NCI-H2227 (cell line): ENCODE measurements at regions not wholly inside any gene's neighbourhood (a gene's known extent, or its start where the extent isn't known, plus 50 kb on each side); places are given as distances from the start of the nearest gene placed in this dataset.
A peak's percentile ranks its signal among the peaks of the same experiment; 100 is the strongest.
"Not testable (repeated sequence)": the region's sequence is repeated elsewhere in the genome, so short reads cannot be mapped to it uniquely, and the experiment has no call there.

Experiments
- DNase-seq: peaks from one replicate; lab custom pipeline; 2025; ENCODE audit not compliant: unreplicated experiment; lab: John Stamatoyannopoulos, UW

DNA sequence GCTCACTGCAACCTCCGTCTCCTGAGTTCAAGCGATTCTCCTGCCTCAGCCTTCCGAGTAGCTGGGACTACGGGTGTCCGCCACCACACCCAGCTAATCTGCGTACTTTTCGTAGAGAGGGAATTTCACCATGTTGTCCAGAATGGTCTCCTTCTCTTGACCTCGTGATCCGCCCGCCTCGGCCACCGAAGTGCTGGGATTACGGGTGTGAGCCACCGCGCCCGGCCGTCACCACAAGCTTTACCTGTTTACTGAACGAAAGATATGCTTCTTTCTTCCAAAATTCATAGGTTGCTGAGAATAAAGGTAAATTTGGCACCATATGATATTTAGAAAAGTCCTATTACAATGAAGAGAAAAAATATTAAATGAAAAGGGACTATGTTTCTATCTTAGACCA is 333.5 kb upstream of the EPHA6 start:
- no peak for DNase-seq

DNA sequence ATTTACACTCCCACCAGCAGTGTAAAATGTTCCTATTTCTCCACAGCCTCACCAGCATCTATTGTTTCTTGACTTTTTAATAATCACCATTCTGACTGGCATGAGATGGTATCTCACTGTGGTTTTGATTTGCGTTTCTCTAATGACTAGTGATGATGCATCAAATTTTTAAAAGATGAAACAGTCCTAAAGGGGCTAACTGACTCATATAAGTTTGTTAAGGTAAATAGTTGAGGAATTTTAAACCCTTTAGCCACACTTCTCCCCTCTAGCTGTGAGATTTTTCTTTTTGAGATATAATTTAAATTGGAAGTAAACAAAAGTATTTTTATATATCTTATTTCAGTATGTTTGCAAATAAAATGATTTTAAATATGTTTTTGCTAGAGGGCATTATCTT is 331.2 kb upstream of the EPHA6 start:
- DNase-seq: not testable (repeated sequence)

DNA sequence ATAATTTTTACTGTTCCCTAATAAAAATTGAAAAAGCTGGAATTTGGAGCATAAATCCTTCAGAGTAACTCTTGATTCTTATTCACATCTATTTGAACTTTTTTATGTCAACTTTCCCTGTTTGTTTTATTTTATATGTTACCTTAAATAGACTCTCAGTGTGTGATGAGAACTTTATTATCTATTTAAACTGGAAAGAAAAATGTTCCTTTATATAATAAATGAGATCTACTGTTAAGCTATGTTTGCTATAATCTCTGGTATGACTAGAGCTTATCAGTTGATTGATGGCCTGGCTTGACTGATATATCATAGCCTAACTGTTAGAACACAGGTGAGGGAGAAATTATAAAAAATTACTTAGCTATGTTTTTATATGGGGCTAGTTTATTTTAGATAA is 330.6 kb upstream of the EPHA6 start:
- no peak for DNase-seq

DNA sequence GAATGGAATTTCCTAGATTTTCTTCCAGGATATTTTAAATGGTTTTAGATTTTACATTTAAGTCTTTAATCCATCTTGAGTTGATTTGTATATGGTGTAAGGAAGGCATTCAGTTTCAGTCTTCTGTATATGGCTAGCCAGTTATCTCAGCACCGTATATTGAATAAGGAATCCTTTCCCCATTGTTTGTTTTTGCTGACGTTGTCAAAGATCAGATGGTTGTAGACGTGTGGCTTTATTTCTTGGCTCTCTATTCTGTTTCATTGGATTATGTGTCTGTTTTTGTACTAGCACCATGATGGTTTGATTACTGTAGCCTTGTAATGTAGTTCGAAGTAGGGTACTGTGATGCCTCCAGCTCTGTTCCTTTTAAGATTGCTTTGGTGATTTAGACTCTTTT is 325.7 kb upstream of the EPHA6 start:
- DNase-seq: no peak

DNA sequence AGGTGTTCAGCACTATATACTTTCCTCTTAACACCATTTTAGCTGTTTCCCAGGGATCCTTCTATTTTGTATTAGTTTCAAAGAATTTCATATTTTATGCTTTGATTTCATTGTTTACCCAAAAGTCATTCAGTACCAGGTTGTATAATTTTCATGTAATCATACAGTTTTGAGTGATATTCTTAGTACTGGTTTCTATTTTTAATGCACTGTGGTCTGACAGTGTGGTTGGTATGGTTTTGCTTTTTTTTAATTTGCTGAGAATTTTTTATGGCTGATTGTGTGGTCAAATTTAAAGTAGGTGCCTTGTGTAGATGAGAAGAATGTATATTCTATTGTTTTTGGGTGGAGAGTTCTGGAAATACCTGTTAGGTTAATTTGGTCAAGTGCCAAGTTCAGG is 323.4 kb upstream of the EPHA6 start:
- DNase-seq: no peak

DNA sequence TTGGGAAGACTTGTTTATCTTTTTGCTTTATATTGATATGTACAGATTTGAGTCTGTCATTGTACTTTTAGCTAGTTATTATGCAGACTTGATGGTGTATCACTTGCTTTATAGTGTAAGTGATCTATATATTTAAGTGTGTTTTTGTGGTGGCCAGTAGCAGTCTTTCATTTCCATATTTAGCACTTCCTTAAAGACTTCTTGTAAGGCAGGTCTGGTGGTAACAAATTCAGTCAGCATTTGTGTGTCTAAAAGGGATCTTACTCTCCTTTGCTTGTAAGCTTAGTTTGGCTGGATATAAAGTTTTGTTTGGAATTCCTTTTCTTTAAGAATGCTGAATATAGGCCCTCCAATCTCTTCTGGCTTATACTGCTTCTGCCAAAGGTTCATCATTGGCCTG is 322.5 kb upstream of the EPHA6 start:
- DNase-seq: no peak

DNA sequence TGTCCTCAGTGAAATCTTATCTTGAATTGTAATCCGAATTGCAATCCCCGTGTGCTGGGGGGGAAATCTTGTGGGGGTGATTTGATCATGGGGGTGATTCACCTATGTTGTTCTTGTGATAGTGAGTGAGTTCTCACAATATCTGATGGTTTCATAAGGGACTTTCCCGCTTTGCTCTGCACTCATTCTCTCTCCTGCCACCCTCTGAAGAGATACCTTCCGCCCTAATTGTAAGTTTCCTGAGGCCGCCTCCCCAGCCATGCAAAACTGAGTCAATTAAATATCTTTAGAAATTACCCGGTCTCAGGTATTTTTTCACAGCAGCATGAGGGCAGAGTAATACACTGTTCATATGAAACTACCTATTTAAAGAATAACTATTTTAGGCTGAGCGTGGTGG is 304.1 kb upstream of the EPHA6 start:
- no peak for DNase-seq

DNA sequence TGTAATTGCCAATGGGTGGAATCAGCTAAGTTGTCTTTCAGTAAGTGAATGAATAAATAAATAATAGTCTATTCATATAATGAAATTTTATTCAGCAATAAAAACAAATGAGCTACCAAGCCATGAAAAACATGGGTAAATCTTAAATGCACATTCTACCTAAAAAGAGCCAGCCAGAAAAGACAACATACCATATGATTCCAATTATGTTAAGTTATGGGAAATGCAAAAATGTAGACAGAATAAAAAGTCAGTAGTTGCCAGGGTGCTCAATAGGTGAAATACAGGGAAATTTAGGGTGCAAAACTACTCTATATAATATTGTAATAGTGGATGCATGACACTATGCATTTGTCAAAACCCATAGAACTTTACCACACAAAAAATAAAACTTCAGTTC is 277.2 kb upstream of the EPHA6 start:
- DNase-seq: no peak

DNA sequence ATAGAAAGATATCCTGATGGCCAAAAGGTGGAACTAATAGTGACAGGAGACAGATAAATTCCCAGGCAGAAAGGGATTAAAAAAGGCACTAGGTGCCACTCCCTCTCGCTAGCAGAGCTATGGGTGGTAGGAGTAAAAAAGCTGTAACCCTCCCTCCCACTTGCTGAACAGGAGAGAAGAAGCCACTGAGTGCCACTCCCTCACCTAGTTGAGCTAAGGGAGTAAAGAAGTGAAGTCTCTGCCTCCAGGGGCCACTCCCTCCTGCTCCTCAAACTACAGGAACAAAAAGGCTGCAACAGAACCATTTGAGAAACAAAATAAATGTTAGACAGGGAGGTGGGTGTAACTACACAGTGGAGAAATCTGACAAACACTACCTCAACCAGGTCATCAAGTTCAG is 276.2 kb upstream of the EPHA6 start:
- no peak for DNase-seq

DNA sequence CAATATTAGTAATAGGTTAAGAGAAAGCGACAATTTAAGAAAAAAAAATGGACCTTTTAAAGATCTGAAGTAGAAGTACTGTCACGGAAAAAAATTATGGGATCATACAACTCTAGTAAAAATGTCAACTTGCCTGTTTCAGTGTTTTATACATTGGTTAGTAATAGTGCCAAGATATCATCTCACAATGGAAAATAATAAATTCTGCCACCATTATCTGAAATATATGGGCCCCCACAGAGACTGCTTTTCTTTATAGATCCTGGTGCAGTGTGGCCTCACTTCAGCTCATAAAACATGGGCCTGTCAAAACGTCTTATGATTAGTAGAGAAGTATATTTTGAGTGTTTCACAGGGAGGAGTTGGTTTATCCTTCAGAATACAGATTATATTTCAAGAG is 266.3 kb upstream of the EPHA6 start:
- no peak for DNase-seq

DNA sequence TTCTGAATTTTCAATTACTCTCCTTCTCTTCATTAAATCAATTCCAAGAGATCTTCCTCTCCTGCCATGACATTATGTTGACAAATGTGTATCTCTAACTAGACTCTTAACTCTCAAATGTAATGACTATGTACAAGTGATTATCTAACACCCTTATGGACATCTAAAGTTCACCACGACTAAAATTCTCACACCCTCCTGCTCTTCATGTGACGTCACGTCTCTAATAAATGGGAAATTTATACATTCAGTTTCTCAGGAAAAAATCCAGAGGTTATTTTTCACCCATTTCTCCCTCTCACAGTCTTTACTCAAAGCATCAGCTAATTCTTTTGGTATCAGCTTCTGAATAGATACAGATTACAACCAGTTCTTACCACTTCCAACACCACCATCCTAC is 237.5 kb upstream of the EPHA6 start:
- no peak for DNase-seq

DNA sequence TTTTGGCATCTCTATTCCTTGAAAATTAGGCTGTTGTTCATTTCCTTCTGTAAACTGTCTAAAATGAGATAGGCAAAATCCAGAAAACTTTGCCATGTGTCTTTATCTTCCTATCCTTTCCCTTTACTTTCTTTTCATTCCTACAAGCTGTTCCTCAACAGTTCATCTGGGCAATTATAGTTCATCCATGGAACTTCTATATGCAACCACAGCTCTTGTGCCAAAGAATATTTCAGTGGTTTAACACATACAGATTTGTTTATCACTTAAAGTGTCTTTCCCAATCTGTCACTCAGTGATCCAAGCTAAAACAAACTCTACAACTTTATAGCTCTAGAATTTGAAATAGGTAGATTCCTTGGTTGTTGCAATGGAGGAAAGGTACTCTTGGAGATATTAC is 230.3 kb upstream of the EPHA6 start:
- no peak for DNase-seq

DNA sequence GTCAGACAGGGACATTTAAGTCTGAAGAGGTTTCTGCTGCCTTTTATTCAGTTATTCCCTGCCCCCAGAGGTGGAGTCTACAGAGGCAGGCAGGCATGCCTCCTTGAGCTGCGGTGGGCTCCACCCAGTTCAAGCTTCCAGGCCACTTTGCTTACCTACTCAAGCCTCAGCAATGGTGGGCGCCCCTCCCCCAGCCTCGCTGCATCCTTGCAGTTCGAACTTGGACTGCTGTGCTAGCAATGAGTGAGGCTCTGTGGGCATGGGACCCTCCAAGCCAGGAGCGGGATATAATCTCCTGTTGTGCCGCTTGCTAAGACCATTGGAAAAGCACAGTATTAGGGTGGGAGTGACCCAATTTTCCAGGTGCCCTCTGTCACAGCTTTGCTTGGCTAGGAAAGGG is 207.5 kb upstream of the EPHA6 start:
- DNase-seq: not testable (repeated sequence)

DNA sequence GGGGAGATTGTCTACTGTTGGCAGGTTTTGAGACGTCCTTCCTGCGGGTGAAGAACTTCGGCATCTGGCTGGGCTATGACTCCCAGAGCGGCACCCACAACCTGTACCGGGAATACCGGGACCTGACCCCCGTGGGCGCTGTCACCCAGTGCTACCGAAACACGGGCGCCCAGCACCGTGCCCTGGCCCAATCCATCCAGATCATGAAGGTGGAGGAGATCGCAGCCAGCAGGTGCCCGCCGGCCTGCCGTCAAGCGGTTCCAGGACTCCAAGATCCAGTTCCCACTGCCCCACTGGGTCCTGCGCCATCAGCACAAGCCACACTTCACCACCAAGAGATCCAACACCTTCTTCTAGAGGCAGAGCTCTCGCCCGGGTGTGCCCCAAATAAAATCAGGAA is 194.9 kb upstream of the EPHA6 start:
- no peak for DNase-seq

DNA sequence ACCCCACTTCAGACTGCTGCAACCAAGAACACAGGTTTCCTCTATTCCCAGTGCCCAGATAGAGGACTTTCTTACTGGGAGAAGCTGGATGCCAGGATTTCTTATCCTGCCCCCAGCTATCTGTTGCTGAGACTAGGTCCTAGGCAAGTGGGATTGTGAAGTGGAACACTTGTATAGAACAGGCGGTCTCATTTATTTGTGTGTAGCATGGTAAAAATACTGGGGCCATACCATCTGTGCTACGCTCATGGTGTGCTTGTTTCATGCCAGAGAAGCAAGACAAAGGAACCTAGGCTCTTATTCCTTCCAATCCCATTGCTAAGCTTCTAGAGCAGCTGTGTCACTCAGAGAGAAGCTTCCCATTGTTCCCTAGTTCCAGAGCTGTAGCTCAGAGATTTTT is 191.5 kb upstream of the EPHA6 start:
- no peak for DNase-seq

DNA sequence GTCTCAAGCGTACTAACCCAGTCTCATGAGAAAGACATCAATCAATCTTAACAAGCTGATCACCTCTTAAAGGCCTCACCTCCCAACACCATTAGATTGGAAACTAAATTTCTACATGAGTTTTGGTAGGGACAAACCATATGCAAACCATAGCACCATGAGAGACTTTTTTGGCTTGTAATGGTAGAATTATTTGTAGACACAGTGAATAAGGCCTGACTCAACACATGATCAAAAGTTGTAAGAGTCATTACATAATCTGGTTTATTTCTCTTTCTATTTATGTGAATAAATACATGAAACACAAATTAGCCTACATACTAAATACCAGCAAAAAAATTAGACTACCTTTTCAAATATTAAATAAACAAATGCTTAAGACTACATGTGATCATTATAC is 183.3 kb upstream of the EPHA6 start:
- no peak for DNase-seq

DNA sequence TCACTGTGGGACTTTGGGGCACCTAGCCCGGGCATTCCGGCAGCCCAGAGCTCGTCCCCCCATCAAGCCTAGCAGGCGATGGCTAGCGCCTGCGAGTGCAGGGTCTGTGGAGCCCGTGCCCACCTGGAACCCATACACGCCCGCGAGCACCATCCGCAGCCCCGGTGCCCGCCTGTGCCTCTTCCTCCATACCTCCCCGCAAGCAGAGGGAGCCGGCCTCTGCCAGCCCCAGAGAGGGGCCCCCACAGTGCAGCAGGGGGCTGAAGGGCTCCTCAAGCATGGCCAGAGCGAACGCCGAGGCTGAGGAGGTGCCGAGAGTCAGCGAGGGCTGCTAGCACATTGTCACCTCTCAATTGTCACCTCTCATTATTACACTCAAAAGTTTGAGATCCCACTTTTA is 167.8 kb upstream of the EPHA6 start:
- no peak for DNase-seq

DNA sequence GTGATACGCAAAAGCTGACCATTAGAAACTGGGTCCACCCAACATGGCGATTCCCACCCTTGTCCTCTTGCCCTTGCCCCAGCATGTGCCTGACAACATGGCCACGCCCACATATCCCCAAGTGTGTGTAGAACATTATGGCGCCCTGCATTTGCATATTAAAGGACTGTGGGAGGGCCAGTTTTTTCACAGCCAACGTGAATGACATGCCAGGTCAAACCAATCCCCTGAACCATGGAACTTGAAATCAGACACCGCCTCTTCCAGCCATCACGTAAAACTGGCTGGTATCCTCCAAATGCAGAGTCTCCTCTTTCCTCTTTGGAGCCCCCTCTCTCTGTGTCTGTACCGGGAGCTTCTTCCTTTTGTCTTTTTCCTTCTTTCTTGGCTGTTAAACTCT is 156.7 kb upstream of the EPHA6 start:
- DNase-seq: peak; percentile 39

DNA sequence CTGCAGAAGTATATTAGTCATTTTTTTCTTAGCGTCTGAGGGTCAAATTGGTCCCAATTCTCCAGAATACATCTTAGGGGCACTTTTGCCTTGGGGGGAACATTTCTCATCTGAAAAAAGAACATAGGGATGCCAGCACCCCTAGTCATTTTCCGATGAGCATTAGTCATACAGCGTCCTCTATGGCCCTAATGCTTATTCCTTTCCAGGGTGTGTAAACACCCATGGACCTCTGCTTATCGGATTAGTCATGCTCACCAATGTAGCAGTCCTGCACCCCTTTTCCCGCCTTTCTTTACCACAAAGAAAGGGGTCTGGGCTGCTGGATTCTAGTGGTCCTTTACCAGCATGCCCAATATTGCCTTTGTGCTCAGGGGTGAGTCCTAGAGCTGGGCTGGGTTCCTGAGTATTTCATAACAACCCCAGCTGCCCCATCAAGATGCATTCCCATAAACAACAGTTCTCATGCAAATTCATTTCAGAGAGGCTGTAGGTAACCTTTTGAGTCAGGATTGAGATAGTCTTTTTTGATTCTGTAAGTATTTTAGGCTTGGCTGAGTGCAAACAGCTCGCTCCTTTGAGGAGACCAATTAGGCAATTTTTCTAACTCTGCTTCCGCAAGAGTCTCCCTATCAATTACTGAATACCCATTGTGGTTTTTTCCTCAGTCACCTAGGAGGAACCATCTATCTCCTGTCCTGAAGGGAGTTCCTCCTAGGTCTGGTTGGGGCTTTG is 142.4 kb upstream of the EPHA6 start:
- DNase-seq: not testable (repeated sequence)

DNA sequence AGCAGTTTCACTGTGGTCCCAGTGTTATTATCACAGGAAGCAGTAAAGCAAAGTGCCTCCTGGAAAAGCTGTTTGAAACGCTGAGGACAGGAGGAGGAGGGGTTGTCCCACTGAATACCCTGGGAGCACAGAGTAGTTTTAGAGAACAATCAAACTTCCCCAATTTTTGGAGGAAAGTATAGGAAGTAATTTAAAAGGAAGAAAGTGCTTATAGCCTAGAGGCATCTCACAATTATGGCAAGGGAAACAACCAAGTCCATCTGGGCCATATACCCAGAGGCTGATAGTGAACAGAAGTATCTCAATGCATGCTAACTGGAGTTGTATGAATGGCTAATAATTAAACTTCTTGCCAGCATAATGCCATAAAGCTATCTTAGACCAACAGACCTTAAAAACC is 137.2 kb upstream of the EPHA6 start:
- DNase-seq: no peak

DNA sequence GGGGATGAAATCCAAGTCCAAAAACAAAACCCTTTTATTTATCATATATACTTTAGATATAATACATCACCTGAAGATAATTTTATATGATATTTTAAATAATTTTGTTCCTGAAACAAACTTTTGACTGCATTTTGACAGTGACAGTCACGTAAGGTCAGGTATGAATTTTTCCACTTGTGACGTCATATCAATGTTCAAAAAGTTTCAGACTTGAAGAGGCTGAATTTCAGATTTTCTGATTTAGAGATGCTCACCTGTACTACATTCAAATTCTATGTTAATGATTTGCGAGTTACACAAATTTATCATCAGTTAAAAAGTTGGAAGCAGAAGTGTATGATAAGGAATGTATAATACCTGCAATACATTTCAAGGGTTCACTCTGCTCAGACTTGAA is 136.1 kb upstream of the EPHA6 start:
- no peak for DNase-seq

DNA sequence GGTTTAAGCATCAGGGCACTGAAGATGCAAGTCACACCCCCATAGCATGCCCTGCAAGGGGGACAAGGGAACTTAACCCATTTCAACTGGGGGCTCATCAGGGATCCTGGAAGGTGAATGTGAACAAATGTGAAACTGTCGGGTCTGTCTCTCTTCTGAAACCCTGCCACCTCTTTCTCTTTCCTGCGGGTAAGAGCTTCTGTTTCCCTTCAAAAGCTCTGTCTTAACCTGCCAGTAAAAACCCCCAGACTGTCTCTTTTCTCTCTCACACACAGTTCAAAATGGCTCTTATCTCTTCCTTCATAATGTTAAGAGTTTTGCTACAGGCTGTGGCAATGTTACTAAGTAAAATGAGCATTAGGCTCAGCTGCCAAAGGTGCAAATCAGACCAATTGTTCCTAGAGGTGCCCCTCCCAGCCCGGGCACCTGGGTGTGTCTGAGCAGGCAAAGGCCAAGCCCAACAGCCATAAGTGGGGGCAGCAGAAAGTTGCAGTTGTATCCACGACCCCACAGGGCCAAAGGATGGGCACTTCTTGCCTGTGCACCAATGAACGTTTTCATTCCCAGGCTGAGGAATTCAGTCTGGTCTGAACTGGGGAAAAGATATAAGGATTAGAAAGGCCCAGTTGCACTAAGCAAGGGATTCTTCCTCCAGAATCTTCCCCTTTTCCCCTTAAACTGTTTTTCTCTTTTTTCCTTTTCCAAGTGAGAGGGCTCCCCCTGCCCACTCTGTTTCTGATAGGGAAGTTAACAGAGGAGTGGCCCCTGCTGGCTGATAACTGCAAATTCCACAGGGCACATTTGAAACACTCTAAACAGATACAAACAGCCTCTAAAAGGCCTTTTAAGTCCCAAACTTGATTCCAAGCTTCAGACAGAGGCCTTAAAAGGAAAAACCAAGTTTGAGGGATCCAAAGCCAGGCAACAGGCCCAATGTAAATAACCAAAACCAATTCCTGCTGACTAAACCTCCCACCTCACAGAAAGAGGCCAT is 113.8 kb upstream of the EPHA6 start:
- DNase-seq: no peak
